MM.1S (cell line): ENCODE measurements at regions not wholly inside any gene's neighbourhood (a gene's known extent, or its start where the extent isn't known, plus 50 kb on each side); places are given as distances from the start of the nearest gene placed in this dataset.
"Not testable (repeated sequence)": the region's sequence is repeated elsewhere in the genome, so short reads cannot be mapped to it uniquely, and the experiment has no call there.

Experiments
- DNase-seq: peaks from one replicate; pipeline ENCODE4 v3.0.0-alpha.2; 2015
- H2AFZ ChIP-seq: fragments of 300-600 bp; sonication (generic); 2 replicates; pipeline ENCODE4 v1.6.0; 2016; ENCODE audit warnings: antibody characterized with exemption, low read length
- H3F3A ChIP-seq: fragments of 300-600 bp; sonication (generic); 2 replicates; pipeline ENCODE4 v1.6.1; 2016; ENCODE audit warnings: mild to moderate bottlenecking, antibody characterized with exemption, low read length, moderate library complexity, mixed read lengths; ENCODE audit not compliant: insufficient read depth
- H3K27ac ChIP-seq: fragments of 300-600 bp; sonication (generic); 2 replicates; pipeline ENCODE4 v1.5.1; 2016; ENCODE audit warnings: mild to moderate bottlenecking, low read length
- H3K27me3 ChIP-seq: fragments of 300-600 bp; sonication (generic); replicated peaks from 2 replicates; pipeline ENCODE4 v1.6.0; 2016; ENCODE audit warnings: low read length; ENCODE audit not compliant: insufficient read depth
- H3K36me3 ChIP-seq: fragments of 300-600 bp; sonication (generic); replicated peaks from 2 replicates; pipeline ENCODE4 v1.6.1; 2016; ENCODE audit warnings: mild to moderate bottlenecking, low read length, mixed read lengths; ENCODE audit not compliant: insufficient read depth
- H3K4me1 ChIP-seq: fragments of 300-600 bp; sonication (generic); 2 replicates; pipeline ENCODE4 v1.6.1; 2016; ENCODE audit warnings: low read length, mixed read lengths
- H3K4me2 ChIP-seq: fragments of 300-600 bp; sonication (generic); 2 replicates; pipeline ENCODE4 v1.6.0; 2016; ENCODE audit warnings: low read depth, low read length
- H3K4me3 ChIP-seq: fragments of 300-600 bp; sonication (generic); 2 replicates; pipeline ENCODE4 v1.5.1; 2016; ENCODE audit warnings: low read length, mixed read lengths
- H3K79me2 ChIP-seq: fragments of 300-600 bp; sonication (generic); 2 replicates; pipeline ENCODE4 v1.6.1; 2016; ENCODE audit warnings: mixed run types, low read length, mixed read lengths
- H3K9ac ChIP-seq: fragments of 300-600 bp; sonication (generic); 2 replicates; pipeline ENCODE4 v1.6.1; 2016; ENCODE audit warnings: low read length, mixed read lengths
- H3K9me2 ChIP-seq: fragments of 300-600 bp; sonication (generic); replicated peaks from 2 replicates; pipeline ENCODE4 v1.6.1; 2016; ENCODE audit warnings: mild to moderate bottlenecking, low read length, mixed read lengths; ENCODE audit not compliant: insufficient read depth
- H3K9me3 ChIP-seq: fragments of 300-600 bp; sonication (generic); replicated peaks from 2 replicates; pipeline ENCODE4 v1.6.1; 2016; ENCODE audit warnings: mild to moderate bottlenecking, low read length, mixed read lengths; ENCODE audit not compliant: insufficient read depth
- H4K20me1 ChIP-seq: fragments of 300-600 bp; sonication (generic); 2 replicates; pipeline ENCODE4 v1.6.1; 2016; ENCODE audit warnings: mild to moderate bottlenecking, low read length, moderate library complexity, mixed read lengths; ENCODE audit not compliant: insufficient read depth
- CTCF ChIP-seq: fragments of 300-600 bp; sonication (generic); IDR thresholded peaks from 2 replicates; pipeline ENCODE4 v1.5.1; 2016; ENCODE audit warnings: antibody characterized with exemption, low read length, mixed read lengths
- EZH2 ChIP-seq: fragments of 300-600 bp; sonication (generic); optimal IDR thresholded peaks from 2 replicates; pipeline ENCODE3; 2017; ENCODE audit warnings: low read depth, mild to moderate bottlenecking, antibody characterized with exemption, low read length, mixed read lengths
- EZH2phosphoT487 ChIP-seq: fragments of 300-600 bp; sonication (generic); IDR thresholded peaks from 2 replicates; pipeline ENCODE4 v1.6.1; 2018; ENCODE audit warnings: antibody characterized with exemption, low read length

GRCh38 chr16:5160010-5160409, 62.4 kb upstream of the EEF2KMT start:
- H3K4me2 ChIP-seq, H3K27me3 ChIP-seq, H3K36me3 ChIP-seq, H3K4me1 ChIP-seq, H3K4me3 ChIP-seq, H3K9me3 ChIP-seq, H3K79me2 ChIP-seq, H4K20me1 ChIP-seq, H2AFZ ChIP-seq, H3K9ac ChIP-seq, H3K27ac ChIP-seq, H3F3A ChIP-seq, DNase-seq, H3K9me2 ChIP-seq: not testable (repeated sequence)

DNA sequence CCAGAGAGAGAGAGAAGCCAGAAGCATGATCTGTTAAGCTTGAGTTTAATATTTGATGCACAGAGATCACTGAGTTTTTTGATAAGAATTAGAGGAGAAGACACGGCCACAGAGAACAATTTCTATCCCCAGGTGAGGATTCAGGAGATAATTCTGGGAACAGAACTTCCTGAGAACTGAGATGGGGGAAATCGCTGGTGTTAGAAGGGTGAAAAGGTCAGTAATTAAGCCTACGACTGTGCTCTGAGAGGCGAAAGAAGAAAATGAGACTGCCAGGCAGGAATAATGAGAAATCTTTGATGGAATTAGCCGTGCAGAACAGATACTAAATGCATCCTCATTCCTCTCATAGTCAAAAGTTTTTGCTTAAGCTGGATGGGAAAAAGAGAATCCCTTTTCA, 61.9 kb upstream of the EEF2KMT start:
- H3K79me2 ChIP-seq, H3K27ac ChIP-seq, H4K20me1 ChIP-seq, H3K9ac ChIP-seq, H3K9me2 ChIP-seq, H3K9me3 ChIP-seq, H3K4me1 ChIP-seq, H2AFZ ChIP-seq, H3K27me3 ChIP-seq, H3K4me2 ChIP-seq, H3K4me3 ChIP-seq, H3F3A ChIP-seq, DNase-seq, H3K36me3 ChIP-seq: not testable (repeated sequence)

DNA sequence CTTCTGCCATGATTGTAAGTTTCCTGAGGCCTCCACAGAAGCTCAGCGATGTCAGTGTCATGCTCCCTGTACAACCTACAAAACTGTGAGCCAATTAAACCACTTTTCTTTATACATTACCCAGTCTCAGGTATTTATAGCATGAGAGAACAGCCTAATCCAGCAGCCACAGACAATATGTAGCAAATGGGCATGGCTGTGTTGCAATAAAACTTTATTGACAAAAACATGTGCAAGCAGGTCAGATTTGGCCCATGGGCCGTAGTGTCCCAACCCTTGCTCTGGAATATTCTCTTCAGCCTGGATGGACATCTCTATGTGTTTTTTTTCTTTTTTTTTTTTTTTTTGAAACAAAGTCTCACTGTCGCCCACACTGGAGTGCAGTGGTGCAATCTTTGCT, 60.9 kb upstream of the EEF2KMT start:
- H3K36me3 ChIP-seq = no peaks in the 10 kb centered on the region
- H3K4me2 ChIP-seq = no peak overlapping the region
- no peaks in the 10 kb centered on the region for H4K20me1 ChIP-seq

GRCh38 chr16:5156486-5156885, 58.9 kb upstream of the EEF2KMT start:
- H2AFZ ChIP-seq, H3K9me2 ChIP-seq, H4K20me1 ChIP-seq, H3K9me3 ChIP-seq, H3K9ac ChIP-seq, H3K4me3 ChIP-seq, H3K27me3 ChIP-seq, H3F3A ChIP-seq, H3K36me3 ChIP-seq, H3K79me2 ChIP-seq, H3K4me2 ChIP-seq, H3K4me1 ChIP-seq: not testable (repeated sequence)
- peak overlapping the region; percentile 35; the same call in 1 of the 2 replicates for H3K27ac ChIP-seq
- DNase-seq = peak; percentile 38

More for the DNA sequence above, 60.9 kb upstream of the EEF2KMT start:
- Histone ChIP-seq H3K9ac (no peak overlapping the region), H3K27ac (no peak overlapping the region), H3K4me1 (peaks cover 4% of the 10 kb centered on the region; the same call in 1 of the 2 replicates), H2AFZ (no peak overlapping the region), H3K4me3 (no peak overlapping the region), H3K79me2 (no peaks in the 10 kb centered on the region), H3K9me3 (no peaks in the 10 kb centered on the region), H3F3A (no peaks in the 10 kb centered on the region), H3K9me2 (no peaks in the 10 kb centered on the region), H3K27me3 (no peaks in the 10 kb centered on the region)
- DNase-seq = no peak
- TF ChIP-seq CTCF = no peak
- no peak for TF ChIP-seq EZH2
- TF ChIP-seq EZH2phosphoT487 = no peak

DNA sequence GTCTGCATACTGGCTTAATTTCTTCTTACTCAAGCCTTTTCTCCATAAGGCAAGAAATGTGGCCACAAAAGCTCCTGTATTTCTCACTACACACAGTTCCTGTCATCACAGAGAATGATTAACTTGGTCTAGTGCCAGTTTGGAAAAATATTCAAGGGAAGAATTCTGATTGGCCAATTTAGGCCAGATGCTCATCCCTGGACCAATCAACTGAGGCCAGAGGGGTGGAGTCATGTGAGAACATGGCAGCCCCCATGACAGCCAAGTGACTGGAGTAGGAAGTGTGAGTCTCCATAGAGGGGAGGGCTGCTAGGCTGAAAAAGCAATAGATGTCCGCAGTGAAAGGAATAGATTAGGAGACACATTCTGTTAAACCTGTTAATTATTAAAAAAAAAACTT, 56.4 kb upstream of the EEF2KMT start:
- not testable (repeated sequence) for H3F3A ChIP-seq, H3K27me3 ChIP-seq, H3K27ac ChIP-seq, H3K9ac ChIP-seq, H3K79me2 ChIP-seq, H4K20me1 ChIP-seq, H3K9me2 ChIP-seq, H3K4me2 ChIP-seq, H3K36me3 ChIP-seq, H3K9me3 ChIP-seq, DNase-seq, H3K4me1 ChIP-seq, H3K4me3 ChIP-seq, H2AFZ ChIP-seq

GRCh38 chr16:5151409-5151808, 53.8 kb upstream of the EEF2KMT start:
- not testable (repeated sequence) for H3K4me1 ChIP-seq, H3K4me3 ChIP-seq, H3K27ac ChIP-seq, H3K79me2 ChIP-seq, H3K9me3 ChIP-seq, H3K9me2 ChIP-seq, H3K9ac ChIP-seq, DNase-seq, H3F3A ChIP-seq, H3K4me2 ChIP-seq, H4K20me1 ChIP-seq, H3K27me3 ChIP-seq, H3K36me3 ChIP-seq, H2AFZ ChIP-seq
